GM12878 (cell line): ENCODE measurements at regions not wholly inside any gene's neighbourhood (a gene's known extent, or its start where the extent isn't known, plus 50 kb on each side); places are given as distances from the start of the nearest gene placed in this dataset.

Experiments
- ATAC-seq: fragments of 200-7000 bp; cut with Tn5 transposase; 3 replicates; pipeline ENCODE4 v1.9.1; 2020; ENCODE audit warnings: mild to moderate bottlenecking, moderate library complexity
- BruUV-seq: library from RNA; stranded (reverse); fragments of 400-500 nt; replicated peaks from 2 replicates; lab custom pipeline; 2021; lab: Mats Ljungman, UMichigan
- CTCF ChIA-PET: fragments of 300-600 bp; sonication (Branson Sonifier 250); formaldehyde crosslinking; extraction: SDS; loops from one replicate; lab custom pipeline; 2021; ENCODE audit warnings: inconsistent platforms; lab: Yijun Ruan, JAX
- POLR2A ChIA-PET: fragments of 350-600 bp; formaldehyde crosslinking; extraction: SDS; loops from one replicate; lab custom pipeline; 2021; ENCODE audit warnings: inconsistent platforms; lab: Charles Lee
- RAD21 ChIA-PET: fragments of 300-600 bp; sonication (Branson Sonifier 250); formaldehyde crosslinking; loops from one replicate; lab custom pipeline; 2023; ENCODE audit warnings: antibody characterized with exemption; ENCODE audit not compliant: unreplicated experiment; lab: Charles Lee
- SMC1A ChIA-PET: fragments of 300-600 bp; sonication (Branson Sonifier 250); formaldehyde crosslinking; loops from one replicate; lab custom pipeline; 2023; ENCODE audit not compliant: unreplicated experiment, uncharacterized antibody; lab: Charles Lee
- DNase-seq: peaks from one replicate; pipeline ENCODE4 v3.0.0-alpha.2; 2011; ENCODE audit warnings: low read depth, low spot score
- FAIRE-seq: peaks from 3 replicates; lab custom pipeline; 2011; peaks lifted over from hg19 to GRCh38; lab: Jason Lieb, UNC
- H2AFZ ChIP-seq: 2 replicates; pipeline ENCODE4 v1.6.0; 2011; ENCODE audit warnings: low read depth, low read length, control low read depth; ENCODE audit not compliant: control insufficient read depth
- H3K27ac ChIP-seq: 2 replicates; pipeline ENCODE4 v1.5.1; 2011; ENCODE audit warnings: control low read depth; ENCODE audit not compliant: control insufficient read depth, insufficient read depth
- H3K27me3 ChIP-seq, 2 experiments: replicated peaks in 1 of 2; 2 replicates each; pipeline versions ENCODE4 v1.6.0 to v1.6.1; 2011; ENCODE audit warnings: low read length in 1 of 2; ENCODE audit not compliant: control insufficient read depth in 2 of 2, insufficient read depth in 2 of 2
- H3K36me3 ChIP-seq, 2 experiments: 2 replicates each; pipeline ENCODE4 v1.5.1; 2011; ENCODE audit warnings: low read length in 1 of 2; ENCODE audit not compliant: control insufficient read depth in 2 of 2, insufficient read depth in 2 of 2
- H3K4me1 ChIP-seq: 2 replicates; pipeline ENCODE4 v1.6.1; 2011; ENCODE audit warnings: mild to moderate bottlenecking, low read length, moderate library complexity, mixed read lengths; ENCODE audit not compliant: control insufficient read depth, insufficient read depth
- H3K4me2 ChIP-seq: 2 replicates; pipeline ENCODE4 v1.6.0; 2011; ENCODE audit warnings: control low read depth; ENCODE audit not compliant: control insufficient read depth, insufficient read depth
- H3K4me3 ChIP-seq: fragments of 200-600 bp; sonication (generic); 2 replicates; pipeline ENCODE4 v1.5.1; 2016
- H3K79me2 ChIP-seq: 2 replicates; pipeline ENCODE4 v1.6.0; 2011; ENCODE audit warnings: low read length; ENCODE audit not compliant: control insufficient read depth, insufficient read depth
- H3K9ac ChIP-seq: 2 replicates; pipeline ENCODE4 v1.8.0; 2011; ENCODE audit warnings: low read length, control low read depth, mixed read lengths; ENCODE audit not compliant: control insufficient read depth, insufficient read depth
- H3K9me3 ChIP-seq: replicated peaks from 3 replicates; pipeline ENCODE4 v1.5.1; 2011; ENCODE audit warnings: mild to moderate bottlenecking, low read length; ENCODE audit not compliant: control insufficient read depth, insufficient read depth
- H4K20me1 ChIP-seq: 2 replicates; pipeline ENCODE4 v1.6.0; 2011; ENCODE audit not compliant: control insufficient read depth, insufficient read depth
- BACH1 ChIP-seq: fragments of 450-650 bp; IDR thresholded peaks from 2 replicates; pipeline ENCODE4 v1.6.1; 2017; ENCODE audit warnings: mild to moderate bottlenecking, borderline replicate concordance
- BCLAF1 ChIP-seq: fragments of 450-650 bp; IDR thresholded peaks from 2 replicates; pipeline ENCODE4 v1.6.1; 2017; ENCODE audit warnings: antibody characterized with exemption, mild to moderate bottlenecking, moderate library complexity
- ELK1 ChIP-seq: IDR thresholded peaks from 2 replicates; pipeline ENCODE4 v1.6.1; 2012; ENCODE audit warnings: low read depth, low read length, improper control_type of control experiment
- IRF4 ChIP-seq: IDR thresholded peaks from 2 replicates; pipeline ENCODE4 v1.6.1; 2011; ENCODE audit warnings: low read depth, low read length
- JUNB ChIP-seq: IDR thresholded peaks from 2 replicates; pipeline ENCODE4 v1.6.1; 2016; ENCODE audit warnings: antibody characterized with exemption, mild to moderate bottlenecking
- PML ChIP-seq: IDR thresholded peaks from 2 replicates; pipeline ENCODE4 v1.6.1; 2012; ENCODE audit warnings: low read length, inconsistent platforms
- PRDM15 ChIP-seq: fragments of 450-650 bp; formaldehyde crosslinking; IDR thresholded peaks from 2 replicates; pipeline ENCODE4 v1.4.0; 2020; ENCODE audit warnings: mild to moderate bottlenecking, moderate library complexity
- RAD51 ChIP-seq: fragments of 450-650 bp; IDR thresholded peaks from 2 replicates; pipeline ENCODE4 v1.6.1; 2016; ENCODE audit warnings: moderate library complexity, mild to moderate bottlenecking, inconsistent platforms
- RCOR1 ChIP-seq: conservative IDR thresholded peaks from 2 replicates; pipeline ENCODE4 v1.6.1; 2012; ENCODE audit warnings: low read depth, low read length, improper control_type of control experiment
- SMAD1 ChIP-seq: fragments of 450-650 bp; IDR thresholded peaks from 2 replicates; pipeline ENCODE4 v1.6.1; 2018; ENCODE audit warnings: mild to moderate bottlenecking, low read depth; ENCODE audit not compliant: partially characterized antibody
- WGBS: methylation state at CpG from one replicate; pipeline ENCODE4 v1.1.6; 2016; ENCODE audit warnings: low lambda C conversion rate; ENCODE audit not compliant: insufficient replicate concordance, insufficient coverage; ENCODE audit errors: missing lambda C conversion rate; 5-methylcytosine and 5-hydroxymethylcytosine counted together
- in situ Hi-C: fragments of 300-500 bp; cut with MboI; formaldehyde crosslinking; loops from 9 replicates; pipeline ENCODE4 v1.14.3; 2018; ENCODE audit warnings: mixed read lengths
- intact Hi-C: fragments of 100-400 bp; cut with micrococcal nuclease; formaldehyde crosslinking; loops from one replicate; pipeline ENCODE4 v1.14.2; 2022; ENCODE audit not compliant: unreplicated experiment
- TF ChIP-seq, protein P1 (sequence below): IDR thresholded peaks from 2 replicates; pipeline ENCODE4 v1.6.1; 2012; ENCODE audit warnings: low read depth, low read length, improper control_type of control experiment
- TF ChIP-seq, protein P2 (sequence below): fragments of 450-650 bp; IDR thresholded peaks from 2 replicates; pipeline ENCODE4 v1.6.1; 2016; ENCODE audit warnings: mild to moderate bottlenecking, moderate library complexity, borderline replicate concordance

DNA sequence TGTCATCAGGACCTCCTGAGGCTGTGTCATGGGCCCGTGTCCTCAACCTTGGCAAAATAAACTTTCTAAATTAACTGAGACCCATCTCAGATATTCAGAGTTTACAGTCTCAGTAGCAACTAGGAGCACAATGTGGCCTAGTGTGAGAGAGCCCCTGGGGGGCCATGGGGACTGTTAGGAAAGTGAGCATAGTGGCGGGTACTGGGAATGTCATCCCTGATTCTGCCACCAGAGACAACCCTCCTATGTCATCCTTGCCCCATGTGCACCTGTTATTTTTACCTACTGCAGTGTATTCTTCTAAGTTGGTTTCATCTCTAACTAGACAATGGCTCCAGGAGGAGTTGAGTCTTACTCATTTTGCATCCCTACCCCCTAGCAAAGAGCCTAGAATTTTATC is 78.6 kb downstream of the CCDC71L start:
- no peaks in the 10 kb centered on the region for H3K36me3 ChIP-seq
- in situ Hi-C loops (no loop called here), intact Hi-C loops (no loop called here)
- SMC1A ChIA-PET, result no interaction called here
- no peaks in the 10 kb centered on the region for H3K4me1 ChIP-seq
- no peak overlapping the region for H2AFZ ChIP-seq
- no peak overlapping the region for H3K27ac ChIP-seq
- ATAC-seq (no peak), FAIRE-seq (no peak), DNase-seq (no peak)
- no TSS peak for BruUV-seq
- H3K4me2 ChIP-seq, result no peak overlapping the region
- H3K9me3 ChIP-seq, result no peaks in the 10 kb centered on the region; the same call in 2 of the 3 replicates
- no peaks in the 10 kb centered on the region for H3K27me3 ChIP-seq
- H4K20me1 ChIP-seq, result no peaks in the 10 kb centered on the region
- CTCF ChIA-PET, result no interaction called here
- POLR2A ChIA-PET, result no interaction called here
- WGBS, result 46% methylated on average over 2 of the region's 2 CpGs
- no peaks in the 10 kb centered on the region for H3K79me2 ChIP-seq
- RAD21 ChIA-PET, result interaction anchor here (0.6 kb wide), 1 partner anchor 211 kb away, joined by 3 read pairs; no protein-coding TSS in a partner anchor
- no peak overlapping the region for H3K9ac ChIP-seq
- H3K4me3 ChIP-seq, result no peak overlapping the region
- TF ChIP-seq IRF4, result no peak
- TF ChIP-seq SMAD1, result no peak
- no peak for TF ChIP-seq PRDM15 (CRISPR knock-in tag)
- TF ChIP-seq, protein P1, sequence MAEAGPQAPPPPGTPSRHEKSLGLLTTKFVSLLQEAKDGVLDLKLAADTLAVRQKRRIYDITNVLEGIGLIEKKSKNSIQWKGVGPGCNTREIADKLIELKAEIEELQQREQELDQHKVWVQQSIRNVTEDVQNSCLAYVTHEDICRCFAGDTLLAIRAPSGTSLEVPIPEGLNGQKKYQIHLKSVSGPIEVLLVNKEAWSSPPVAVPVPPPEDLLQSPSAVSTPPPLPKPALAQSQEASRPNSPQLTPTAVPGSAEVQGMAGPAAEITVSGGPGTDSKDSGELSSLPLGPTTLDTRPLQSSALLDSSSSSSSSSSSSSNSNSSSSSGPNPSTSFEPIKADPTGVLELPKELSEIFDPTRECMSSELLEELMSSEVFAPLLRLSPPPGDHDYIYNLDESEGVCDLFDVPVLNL, result no peak
- no peak for TF ChIP-seq RCOR1
- TF ChIP-seq ELK1, result no peak
- TF ChIP-seq BACH1, result no peak
- TF ChIP-seq JUNB, result no peak
- TF ChIP-seq BCLAF1, result no peak
- TF ChIP-seq, protein P2, sequence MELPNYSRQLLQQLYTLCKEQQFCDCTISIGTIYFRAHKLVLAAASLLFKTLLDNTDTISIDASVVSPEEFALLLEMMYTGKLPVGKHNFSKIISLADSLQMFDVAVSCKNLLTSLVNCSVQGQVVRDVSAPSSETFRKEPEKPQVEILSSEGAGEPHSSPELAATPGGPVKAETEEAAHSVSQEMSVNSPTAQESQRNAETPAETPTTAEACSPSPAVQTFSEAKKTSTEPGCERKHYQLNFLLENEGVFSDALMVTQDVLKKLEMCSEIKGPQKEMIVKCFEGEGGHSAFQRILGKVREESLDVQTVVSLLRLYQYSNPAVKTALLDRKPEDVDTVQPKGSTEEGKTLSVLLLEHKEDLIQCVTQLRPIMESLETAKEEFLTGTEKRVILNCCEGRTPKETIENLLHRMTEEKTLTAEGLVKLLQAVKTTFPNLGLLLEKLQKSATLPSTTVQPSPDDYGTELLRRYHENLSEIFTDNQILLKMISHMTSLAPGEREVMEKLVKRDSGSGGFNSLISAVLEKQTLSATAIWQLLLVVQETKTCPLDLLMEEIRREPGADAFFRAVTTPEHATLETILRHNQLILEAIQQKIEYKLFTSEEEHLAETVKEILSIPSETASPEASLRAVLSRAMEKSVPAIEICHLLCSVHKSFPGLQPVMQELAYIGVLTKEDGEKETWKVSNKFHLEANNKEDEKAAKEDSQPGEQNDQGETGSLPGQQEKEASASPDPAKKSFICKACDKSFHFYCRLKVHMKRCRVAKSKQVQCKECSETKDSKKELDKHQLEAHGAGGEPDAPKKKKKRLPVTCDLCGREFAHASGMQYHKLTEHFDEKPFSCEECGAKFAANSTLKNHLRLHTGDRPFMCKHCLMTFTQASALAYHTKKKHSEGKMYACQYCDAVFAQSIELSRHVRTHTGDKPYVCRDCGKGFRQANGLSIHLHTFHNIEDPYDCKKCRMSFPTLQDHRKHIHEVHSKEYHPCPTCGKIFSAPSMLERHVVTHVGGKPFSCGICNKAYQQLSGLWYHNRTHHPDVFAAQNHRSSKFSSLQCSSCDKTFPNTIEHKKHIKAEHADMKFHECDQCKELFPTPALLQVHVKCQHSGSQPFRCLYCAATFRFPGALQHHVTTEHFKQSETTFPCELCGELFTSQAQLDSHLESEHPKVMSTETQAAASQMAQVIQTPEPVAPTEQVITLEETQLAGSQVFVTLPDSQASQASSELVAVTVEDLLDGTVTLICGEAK, result no peak
- TF ChIP-seq RAD51, result no peak
- TF ChIP-seq PML, result no peak
